ENCODE measurements at regions not wholly inside any gene's neighbourhood (a gene's known extent, or its start where the extent isn't known, plus 50 kb on each side); places are given as distances from the start of the nearest gene placed in this dataset.
"Not testable (repeated sequence)": the region's sequence is repeated elsewhere in the genome, so short reads cannot be mapped to it uniquely, and the experiment has no call there.

GRCh38 chr4:175280153-175280552, 362.0 kb downstream of the ADAM29 start:
- no peak for DNase-seq (ENCODE audit: low read depth, low spot score)

- DNase-seq (ENCODE audit: low read depth, low spot score): no peak
Measured at GRCh38 chr4:175281894-175282293, 363.7 kb downstream of the ADAM29 start.

GRCh38 chr4:175282407-175282806, 364.2 kb downstream of the ADAM29 start:
- DNase-seq (ENCODE audit: low read depth, low spot score): no peak

GRCh38 chr4:175290401-175290800, 372.2 kb downstream of the ADAM29 start:
- DNase-seq (ENCODE audit: low read depth, low spot score): no peak

DNA sequence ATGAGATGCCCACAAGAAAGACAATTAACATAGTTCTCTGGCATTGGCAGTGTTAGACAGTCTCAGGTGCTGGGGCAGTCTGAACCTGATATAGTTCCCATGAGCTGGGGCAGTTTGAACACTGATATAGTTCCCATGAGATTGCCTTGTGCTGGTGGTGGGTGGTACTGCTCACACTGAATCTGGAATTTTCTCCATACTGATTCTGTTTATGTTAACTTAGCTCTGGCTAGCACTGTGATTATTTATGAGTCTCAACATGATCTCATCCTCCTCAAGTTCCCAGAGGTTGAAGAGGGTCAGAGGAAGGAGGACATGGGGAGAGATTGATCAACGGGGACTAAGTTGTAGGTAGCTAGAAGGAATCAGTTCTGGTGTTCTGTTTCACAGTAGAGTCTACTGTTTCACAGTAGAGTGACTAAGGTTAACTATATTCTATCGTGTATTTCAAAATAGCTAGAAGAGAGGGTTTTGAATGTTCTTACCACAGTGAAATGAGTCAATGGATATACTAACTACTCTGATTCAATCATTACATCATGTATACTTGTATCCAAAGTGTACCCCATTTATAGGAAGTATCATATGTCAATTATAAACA, 379.9 kb downstream of the ADAM29 start:
- DNase-seq (ENCODE audit: low read depth, low spot score): no peak

DNA sequence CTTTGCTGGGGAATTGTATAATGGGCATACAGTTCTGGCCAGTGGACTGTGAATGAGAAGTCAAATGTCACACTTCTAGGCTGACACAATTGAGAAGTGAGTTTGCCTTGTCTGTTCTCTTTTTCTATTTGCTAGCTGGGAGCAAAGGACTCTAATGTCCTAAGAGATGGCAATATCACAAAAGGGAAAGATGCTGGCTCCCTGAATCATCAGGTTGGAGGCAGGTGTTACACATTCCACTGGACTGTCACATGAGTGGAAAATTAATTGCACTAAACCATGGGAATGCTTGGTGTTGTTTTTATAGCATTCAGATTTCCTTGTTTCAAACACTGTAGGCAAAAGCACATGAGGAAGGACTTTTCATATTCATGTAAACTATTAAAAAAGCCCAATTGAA, 388.3 kb downstream of the ADAM29 start:
- no peak for DNase-seq (ENCODE audit: low read depth, low spot score)

- DNase-seq (ENCODE audit: low read depth, low spot score): no peak
Measured at GRCh38 chr4:175307326-175307725, 389.2 kb downstream of the ADAM29 start.

DNA sequence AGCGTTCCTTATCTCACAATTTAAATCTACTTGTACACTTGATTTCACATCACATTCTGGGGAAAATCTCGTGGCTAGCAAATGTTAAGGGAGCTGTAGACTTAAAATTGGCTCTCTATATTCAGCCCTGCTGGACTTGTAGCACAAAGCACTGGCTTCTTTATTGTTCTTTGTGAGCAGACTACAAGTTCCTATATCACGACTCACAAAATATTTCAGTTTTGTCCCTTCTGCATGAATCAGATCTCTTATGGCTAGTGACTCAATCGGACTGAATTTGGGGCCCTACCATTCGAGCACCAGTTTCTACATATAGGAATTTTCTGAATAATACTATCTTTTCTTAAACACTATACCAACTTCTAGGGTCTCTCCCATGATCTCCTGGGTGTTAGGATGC, 390.1 kb downstream of the ADAM29 start:
- no peak for DNase-seq (ENCODE audit: low read depth, low spot score)

DNA sequence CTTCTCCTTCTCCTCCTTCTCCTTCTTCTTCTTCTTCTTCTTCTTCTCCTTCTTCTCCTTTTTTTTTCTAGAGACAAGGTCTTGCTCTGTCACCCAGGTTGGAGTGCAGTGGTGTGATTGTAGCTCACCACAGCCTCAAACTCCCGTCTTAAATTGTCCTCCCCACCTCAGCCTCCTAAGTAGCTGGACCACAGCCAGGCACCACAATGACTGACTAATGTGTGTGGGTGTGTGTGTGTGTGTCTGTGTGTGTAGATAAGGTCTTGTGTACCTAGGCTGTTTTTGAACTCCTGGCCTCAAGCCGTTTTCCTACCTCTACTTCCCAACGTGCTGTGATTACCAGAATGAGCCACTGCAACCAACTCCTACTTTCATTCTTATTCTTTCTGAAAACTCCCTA, 390.9 kb downstream of the ADAM29 start:
- DNase-seq (ENCODE audit: low read depth, low spot score): no peak

DNA sequence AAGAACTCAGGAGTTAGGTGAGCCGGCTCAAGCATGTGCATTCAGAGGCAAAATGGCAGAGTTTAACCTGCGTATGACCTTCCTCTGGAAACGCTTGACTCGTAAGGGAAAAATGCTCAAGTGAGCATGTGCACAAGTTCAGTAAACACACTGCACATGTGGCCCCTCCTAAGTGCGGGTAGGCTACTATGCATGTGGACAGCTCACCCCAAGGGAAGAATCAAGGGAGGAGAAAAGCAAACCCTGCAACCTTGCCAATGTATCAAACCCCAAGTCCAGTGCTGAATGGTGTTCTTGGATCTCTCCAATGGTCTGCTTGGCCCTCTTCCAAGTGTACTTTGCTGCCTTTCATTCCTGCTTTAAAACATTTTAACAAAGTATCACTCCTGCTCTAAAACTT, 407.1 kb downstream of the ADAM29 start:
- DNase-seq (ENCODE audit: low read depth, low spot score): no peak

DNA sequence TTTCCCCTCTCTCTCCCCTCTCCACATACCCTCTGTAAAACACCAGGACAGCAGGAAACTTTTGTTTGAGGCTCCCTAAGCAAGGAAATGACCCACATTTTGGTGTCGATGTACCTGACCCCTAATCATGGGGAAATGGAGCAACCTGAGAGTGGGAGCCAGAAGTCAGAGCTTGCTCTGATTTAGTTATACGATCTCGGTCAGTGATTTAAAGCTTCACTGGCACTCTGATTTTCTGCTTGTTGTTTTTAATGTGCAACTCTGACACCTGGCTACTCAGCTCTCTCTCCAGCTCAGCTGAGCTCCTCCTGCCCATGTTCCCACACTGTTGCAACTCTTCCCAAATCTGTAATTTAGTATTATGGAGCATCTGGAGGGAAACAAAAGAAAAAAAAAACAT, 408.6 kb downstream of the ADAM29 start:
- no peak for DNase-seq (ENCODE audit: low read depth, low spot score)

GRCh38 chr4:175330236-175330635, 412.1 kb downstream of the ADAM29 start:
- DNase-seq (ENCODE audit: low read depth, low spot score): no peak

GRCh38 chr4:175330652-175331051, 412.5 kb downstream of the ADAM29 start:
- DNase-seq (ENCODE audit: low read depth, low spot score): no peak

GRCh38 chr4:175335331-175335730, 417.2 kb downstream of the ADAM29 start:
- no peak for DNase-seq (ENCODE audit: low read depth, low spot score)

DNA sequence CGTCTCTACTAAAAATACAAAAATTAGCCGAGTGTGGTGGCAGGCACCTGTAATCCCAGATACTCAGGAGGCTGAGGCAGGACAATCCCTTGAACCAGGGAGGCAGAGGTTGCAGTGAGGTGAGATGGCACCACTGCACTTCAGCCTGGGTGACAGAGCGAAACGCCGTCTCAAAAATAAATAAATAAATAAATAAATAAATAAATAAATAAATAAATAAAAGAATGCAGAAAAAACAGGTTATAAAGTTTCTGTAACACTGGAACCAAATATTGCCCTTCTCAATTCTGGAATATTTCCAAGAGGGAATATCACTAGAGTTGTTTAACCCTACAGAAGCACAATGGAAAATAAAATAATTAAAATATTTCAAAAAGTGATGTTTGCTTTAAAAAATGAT, 418.4 kb downstream of the ADAM29 start:
- not testable (repeated sequence) for DNase-seq (ENCODE audit: low read depth, low spot score)

- no peak for DNase-seq (ENCODE audit: low read depth, low spot score)
Measured at GRCh38 chr4:175339100-175339707, 421.0 kb downstream of the ADAM29 start.

DNA sequence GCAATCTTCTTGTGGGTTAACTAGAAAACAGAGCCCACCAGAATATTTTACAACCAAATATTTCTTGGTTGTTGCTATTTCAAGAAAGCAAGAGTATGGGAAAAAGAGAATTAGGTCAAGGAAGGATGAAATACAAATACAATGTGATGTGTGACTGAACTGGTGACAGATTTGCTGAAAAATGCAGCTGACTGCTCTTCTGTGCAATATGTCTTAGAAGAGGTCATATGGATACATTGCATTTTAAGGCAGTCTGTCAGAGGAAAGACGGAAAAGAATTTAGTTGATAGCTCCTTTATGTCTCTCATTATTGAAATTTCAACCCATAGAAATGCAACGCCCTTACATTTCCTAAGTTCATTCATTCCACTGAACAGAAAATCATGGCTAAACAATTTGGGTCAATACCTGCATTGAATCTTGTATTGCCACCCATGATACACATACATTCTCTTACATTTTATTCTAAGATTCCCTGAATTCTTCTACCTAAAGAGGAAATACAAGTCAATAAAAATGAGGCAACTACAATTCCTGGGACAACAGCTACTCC, 423.1 kb downstream of the ADAM29 start:
- DNase-seq (ENCODE audit: low read depth, low spot score): no peak

DNA sequence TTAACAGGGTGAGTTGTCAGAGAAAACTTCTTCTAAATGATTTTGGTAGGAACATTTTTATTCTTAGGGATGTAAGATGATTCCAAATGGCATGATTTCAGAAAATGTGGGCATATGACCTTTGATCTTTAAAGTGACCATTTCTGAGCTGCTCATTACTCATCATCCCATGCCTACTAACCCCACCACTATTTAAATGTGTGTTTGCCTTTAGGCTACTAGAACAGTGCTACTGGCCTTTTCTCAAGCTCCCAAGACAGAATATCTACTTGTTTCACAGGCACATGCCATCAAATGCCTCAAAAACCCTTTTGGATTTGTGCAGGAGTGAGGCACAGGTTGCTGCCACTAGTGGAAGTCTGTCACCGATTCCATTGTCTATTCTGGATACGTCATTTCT, 428.2 kb downstream of the ADAM29 start:
- no peak for DNase-seq (ENCODE audit: low read depth, low spot score)

DNA sequence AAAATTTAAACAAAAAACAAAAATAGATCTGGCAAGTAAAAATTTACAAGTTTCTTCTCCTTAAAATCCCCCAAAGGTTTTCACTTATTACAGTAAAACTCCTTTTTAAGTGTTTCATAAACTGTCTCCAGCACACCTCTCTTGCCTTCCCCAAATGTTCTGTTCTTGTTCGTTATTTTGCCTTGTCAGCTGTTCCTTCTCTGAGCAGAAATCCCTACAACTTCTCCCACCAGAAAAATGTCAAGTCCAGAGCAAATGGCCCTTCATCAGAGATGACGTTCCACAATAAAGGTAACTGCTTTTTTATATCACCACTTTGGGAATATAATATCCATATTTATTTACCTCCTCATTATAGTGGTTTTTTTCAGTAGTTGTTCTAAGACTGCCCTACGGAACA, 432.1 kb downstream of the ADAM29 start:
- no peak for DNase-seq (ENCODE audit: low read depth, low spot score)

DNA sequence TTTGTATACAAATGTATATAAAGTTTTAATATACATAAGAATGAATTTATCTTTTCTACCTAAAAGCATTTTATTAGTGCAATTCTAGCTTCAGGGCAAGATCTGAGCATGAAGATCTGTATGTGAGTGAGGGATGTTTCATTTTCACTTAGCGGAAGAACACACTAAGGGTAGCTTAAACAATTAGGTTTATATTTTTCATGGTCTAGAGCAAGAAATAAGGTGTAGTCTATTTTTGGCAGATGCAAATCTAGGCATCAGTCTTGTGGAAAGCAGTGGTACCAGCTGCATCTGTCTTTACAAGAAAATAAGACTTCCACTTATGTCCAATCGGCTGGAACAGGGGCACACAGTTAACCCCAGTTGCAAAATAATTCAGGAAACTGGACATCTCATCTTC, 433.3 kb downstream of the ADAM29 start:
- DNase-seq (ENCODE audit: low read depth, low spot score): no peak

- no peak for DNase-seq (ENCODE audit: low read depth, low spot score)
Measured at GRCh38 chr4:175369087-175369486, 443.0 kb downstream of the GPM6A start.

DNA sequence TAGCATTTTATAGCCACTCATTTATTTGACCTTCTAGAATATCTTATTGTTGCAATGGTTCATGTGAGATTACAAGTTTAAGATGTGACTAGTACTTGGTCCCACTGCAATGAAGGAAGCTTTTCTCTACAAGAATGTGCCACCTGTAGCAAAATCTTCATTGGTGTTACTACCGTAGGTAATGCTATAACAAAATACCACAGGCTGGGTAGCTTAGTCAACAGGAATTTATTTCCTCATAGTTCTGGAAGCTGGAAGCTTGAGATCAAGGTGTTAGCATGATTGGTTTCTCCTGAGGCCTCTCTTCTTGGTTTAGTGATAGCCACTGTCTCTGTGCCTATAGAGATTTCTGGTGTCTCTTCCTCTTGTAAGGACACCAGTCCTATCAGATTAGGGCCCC, 441.0 kb downstream of the GPM6A start:
- no peak for DNase-seq (ENCODE audit: low read depth, low spot score)

DNA sequence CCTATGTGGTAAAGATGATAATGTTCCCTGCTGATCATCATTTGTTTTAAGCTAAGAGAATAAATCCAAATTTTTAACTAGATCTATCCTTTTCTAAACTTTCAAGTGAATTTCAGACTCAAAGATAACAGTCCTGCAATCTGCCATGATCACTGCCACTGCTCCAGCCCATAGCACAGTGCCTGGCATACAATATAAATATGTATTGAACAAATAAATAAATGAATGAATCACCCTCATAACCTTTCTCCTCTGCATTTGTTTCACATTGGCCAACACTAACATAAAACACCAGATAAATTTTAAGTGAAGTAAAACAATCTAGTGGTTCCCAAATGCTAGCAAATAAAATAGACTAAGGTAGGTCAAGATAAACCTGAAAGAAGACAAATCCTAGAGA, 439.0 kb downstream of the GPM6A start:
- no peak for DNase-seq (ENCODE audit: low read depth, low spot score)

DNA sequence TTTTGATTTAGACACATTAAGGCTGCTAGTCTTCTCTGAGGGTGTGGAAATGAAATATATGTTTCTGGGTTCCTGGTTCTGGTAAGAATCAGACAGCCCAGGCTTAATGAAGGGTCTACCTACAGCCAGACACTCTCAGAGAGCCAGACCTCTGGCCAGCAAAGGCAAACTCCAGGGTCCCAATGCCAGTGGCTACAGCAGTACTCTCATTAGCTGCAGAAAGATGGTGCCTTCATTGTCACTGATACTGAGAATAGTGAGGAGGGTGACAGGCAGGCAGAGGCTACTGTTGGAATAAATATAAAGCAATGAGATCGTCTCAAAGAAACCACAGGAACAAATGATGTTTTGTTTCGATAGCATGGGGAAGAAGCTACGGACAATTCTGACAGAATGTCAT, 437.6 kb downstream of the GPM6A start:
- no peak for DNase-seq (ENCODE audit: low read depth, low spot score)
